M059J (cell line): ENCODE measurements at regions not wholly inside any gene's neighbourhood (a gene's known extent, or its start where the extent isn't known, plus 50 kb on each side); places are given as distances from the start of the nearest gene placed in this dataset.

Experiments used
- DNase-seq: peaks from one replicate; pipeline ENCODE4 v3.0.0-alpha.2; 2012; ENCODE audit warnings: low read depth

GRCh38 chrX:43008356-43008755, 230.4 kb upstream of the PPP1R2C start:
- DNase-seq, result no peak

- no peak for DNase-seq
Observed at GRCh38 chrX:43016021-43016420, 238.1 kb upstream of the PPP1R2C start.

DNA sequence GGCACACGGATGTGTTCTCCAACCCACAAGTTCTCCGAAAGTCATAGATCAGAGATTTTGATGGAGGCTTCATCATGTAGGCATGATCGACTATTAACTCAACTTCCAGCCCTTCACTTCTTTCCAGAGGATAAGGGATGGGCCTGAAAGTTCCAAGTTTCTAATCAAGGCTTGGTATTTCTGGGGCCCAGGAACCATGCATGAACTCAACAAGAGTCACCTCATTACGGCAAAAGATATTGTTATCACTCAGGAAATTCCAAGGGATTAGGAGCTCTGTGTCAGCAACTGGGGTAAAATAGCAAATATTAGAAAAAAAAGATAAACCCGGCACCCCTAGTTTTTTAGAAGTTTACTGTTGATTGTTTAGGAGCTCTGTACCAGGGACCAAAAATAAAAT, 240.1 kb upstream of the PPP1R2C start:
- DNase-seq, result peak; percentile 25

GRCh38 chrX:43019021-43019420, 241.1 kb upstream of the PPP1R2C start:
- DNase-seq, result no peak

GRCh38 chrX:43025806-43026315, 247.9 kb upstream of the PPP1R2C start:
- no peak for DNase-seq

GRCh38 chrX:43064096-43064495, 286.1 kb upstream of the PPP1R2C start:
- peak; percentile 8 for DNase-seq

- no peak for DNase-seq
Observed at GRCh38 chrX:43065978-43066377, 288.0 kb upstream of the PPP1R2C start.

DNA sequence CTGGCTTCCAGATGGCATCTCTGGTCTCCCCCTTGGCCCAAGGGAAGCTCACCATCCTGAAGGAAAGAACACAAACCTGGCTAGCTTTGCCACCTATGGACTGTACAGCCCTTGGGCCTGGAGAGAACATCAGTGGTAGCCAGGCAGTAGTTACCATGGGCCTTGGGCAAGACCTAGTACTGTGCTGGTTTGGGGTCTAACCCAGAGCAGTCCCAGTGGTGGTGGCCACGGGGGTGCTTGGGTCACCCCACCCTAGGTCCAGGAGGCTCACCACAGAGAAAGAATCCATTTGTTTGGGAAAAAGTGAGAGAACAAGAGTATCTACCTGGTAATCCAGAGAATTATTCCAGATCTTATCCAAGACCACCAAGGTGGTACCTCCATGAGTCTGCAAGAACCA, 290.7 kb upstream of the PPP1R2C start:
- DNase-seq, result no peak

DNA sequence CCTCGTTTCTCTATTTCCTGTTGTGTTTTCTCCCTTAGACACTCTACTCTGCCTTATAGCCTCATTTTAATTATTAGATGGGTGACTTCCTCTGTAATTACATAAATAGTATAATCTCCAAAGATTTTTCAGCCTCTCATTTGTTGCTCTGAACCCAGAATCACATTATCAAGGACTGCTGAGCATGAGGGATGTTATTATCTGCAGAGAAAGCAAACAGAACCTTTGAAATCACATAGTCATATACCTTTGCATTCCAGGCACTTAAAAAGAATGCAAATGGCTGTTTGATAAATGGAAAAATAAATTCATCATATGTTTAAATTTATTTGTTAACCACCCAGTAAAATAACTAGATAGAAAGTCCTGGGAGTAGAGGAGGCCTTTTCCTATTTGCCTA, 305.1 kb upstream of the PPP1R2C start:
- DNase-seq, result no peak

- no peak for DNase-seq
Observed at GRCh38 chrX:43087830-43088229, 309.9 kb upstream of the PPP1R2C start.

- no peak for DNase-seq
Observed at GRCh38 chrX:43096830-43097229, 318.9 kb upstream of the PPP1R2C start.

DNA sequence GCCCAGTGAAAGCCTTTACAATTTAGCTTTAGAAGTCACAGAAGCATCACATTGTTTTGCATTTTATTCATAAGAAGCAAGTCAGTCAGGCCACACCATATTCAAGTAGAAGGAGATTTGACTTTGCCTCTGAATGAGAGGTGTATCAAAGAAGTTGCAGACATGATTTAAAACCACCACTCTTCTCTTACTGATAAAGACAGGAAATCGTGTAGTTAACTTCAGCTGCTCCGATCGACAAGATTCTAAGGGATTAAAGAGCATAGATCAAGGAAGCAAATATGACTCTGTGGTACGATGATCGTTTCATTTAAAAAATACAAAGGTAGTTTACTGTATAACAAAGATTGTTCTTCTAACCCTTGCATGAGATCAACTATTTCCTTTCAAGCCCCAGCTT, 328.0 kb upstream of the PPP1R2C start:
- no peak for DNase-seq

DNA sequence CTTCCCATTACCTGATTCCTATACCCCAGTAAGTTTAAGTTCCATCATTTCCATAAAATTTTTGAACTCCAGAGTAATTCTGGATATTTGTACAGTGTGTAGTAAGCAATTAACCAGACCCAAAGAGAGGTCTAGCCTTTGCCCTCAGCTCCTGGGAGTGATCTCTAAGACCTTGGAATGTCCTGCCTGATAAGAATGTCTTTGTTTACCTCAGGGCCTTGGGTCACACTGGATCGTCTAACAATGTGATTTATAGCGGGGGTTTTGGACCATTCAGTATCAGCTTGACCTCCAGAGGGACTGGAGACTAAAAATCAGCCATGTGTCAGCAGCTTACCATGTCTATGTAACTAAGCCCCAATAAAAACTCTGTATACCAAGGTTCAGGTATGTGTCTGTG, 330.9 kb upstream of the PPP1R2C start:
- no peak for DNase-seq

DNA sequence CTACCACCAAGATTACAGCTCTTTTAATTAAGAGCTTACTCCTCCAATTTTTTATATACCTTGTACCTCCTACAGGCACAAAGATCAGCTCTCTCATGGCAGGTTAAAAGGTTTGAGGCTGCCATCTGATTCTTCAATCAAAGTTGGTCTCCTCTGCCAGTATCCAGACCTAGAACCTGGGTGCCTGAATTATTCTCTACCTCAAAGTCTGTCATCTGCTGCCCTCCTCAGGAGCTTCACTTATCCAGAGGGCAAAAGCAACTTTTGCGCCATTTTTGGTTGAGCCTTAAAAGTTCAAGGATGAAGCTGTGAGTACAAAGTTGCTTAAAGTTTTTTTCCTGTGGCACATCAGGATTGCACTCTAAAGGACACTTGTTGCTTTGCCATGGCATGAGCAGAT, 343.7 kb upstream of the PPP1R2C start:
- DNase-seq, result peak; percentile 22

- no peak for DNase-seq
Observed at GRCh38 chrX:43139645-43140044, 361.7 kb upstream of the PPP1R2C start.

DNA sequence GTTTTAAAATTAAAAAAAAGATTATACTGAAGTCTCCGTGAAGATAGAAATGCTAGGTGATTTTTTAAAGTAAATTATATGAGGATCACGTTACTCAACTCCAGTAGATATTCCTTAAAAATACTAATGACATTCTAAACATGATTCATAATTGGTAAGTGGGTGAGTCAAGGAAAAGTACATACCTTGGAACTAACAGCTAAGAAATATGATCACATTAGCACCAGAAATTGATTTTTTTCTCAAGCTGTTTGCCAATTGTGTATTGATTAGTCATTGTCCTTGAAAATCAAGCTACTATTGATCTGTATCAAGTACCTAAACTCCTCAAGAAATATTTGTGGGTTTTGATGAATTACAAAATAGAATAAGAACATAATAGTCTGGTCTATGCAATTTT, 362.6 kb upstream of the PPP1R2C start:
- no peak for DNase-seq

GRCh38 chrX:43141885-43142284, 363.9 kb upstream of the PPP1R2C start:
- no peak for DNase-seq

DNA sequence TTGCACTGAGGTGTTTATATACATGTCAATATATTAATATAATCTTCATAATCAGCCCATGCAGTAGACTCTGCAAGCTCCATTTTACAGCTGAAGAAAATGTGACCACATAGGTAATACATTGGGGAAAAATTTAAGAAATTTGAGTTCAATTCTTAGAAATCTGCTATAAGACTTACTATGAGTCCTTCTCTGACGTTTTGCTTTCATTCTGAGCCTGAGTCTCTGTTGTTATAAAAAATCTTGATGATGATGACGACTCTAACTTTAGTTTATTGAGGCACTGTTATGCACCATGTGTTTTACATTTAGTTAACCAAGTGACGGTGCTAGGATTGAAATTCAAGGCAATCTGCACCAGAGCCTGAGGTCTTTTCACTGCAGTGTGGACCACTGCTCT, 370.3 kb upstream of the PPP1R2C start:
- no peak for DNase-seq

DNA sequence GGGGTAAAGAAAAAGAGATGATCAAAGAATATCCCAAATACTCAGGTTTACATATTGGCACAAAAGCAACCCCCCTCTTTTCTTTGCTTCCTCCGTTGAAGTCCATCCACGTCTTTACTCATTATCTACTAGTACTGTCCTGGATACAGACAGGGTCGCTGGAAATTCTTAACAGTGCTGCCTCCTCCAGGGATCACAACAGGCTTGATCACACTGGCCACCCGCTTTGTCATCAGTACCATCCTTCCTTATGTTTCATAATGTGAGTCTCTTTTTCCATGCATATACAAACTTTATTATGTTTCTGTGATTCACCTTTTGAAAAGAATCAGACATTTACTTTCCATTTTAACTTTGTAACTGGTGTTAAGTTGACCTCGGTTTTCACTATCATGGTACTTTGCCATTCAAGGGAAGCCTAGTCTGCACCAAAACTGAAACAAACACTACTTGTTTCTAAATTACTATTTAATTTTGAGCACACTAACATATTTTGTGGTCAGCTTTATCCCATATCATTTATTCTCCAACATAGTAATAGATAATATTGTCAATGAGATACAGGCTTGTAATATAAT, 387.5 kb upstream of the PPP1R2C start:
- no peak for DNase-seq

DNA sequence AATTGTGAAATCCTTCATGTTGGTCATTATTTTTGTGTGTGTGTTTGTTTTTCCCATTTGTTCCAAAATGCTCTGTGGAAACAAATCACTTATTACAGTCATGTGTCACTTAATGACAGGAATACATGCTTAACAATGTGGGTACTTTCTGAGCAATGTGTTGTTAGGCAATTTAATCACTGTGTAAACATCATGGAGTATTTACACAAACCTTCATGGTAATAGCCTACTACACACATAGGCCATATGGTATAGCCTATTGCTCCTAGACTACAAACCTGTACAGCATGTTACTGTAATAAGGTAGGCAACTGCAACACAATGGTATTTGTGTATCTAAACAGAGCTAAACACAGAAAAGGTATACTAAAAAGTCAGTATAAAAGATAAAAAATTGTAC, 388.9 kb upstream of the PPP1R2C start:
- DNase-seq, result no peak

GRCh38 chrX:43175434-43175833, 397.5 kb upstream of the PPP1R2C start:
- no peak for DNase-seq

GRCh38 chrX:43176686-43177085, 398.7 kb upstream of the PPP1R2C start:
- peak; percentile 15 for DNase-seq

GRCh38 chrX:43188296-43188695, 410.3 kb upstream of the PPP1R2C start:
- DNase-seq, result no peak

- DNase-seq, result no peak
Observed at GRCh38 chrX:43211570-43211969, 433.6 kb upstream of the PPP1R2C start.
